HFFc6 (cell line): ENCODE measurements at regions not wholly inside any gene's neighbourhood (a gene's known extent, or its start where the extent isn't known, plus 50 kb on each side); places are given as distances from the start of the nearest gene placed in this dataset.
A peak's percentile ranks its signal among the peaks of the same experiment; 100 is the strongest.

Source experiments
- DNase-seq: peaks from one replicate; pipeline ENCODE4 v3.0.0-alpha.2; 2018
- H3K27ac Mint-ChIP-seq: 2 replicates; pipeline ENCODE4 v1.8.0; 2020; ENCODE audit warnings: mild to moderate bottlenecking, mixed read lengths
- H3K27me3 Mint-ChIP-seq: 2 replicates; pipeline ENCODE4 v1.8.0; 2021; ENCODE audit warnings: mild to moderate bottlenecking, moderate library complexity, mixed read lengths; ENCODE audit not compliant: insufficient read depth
- H3K36me3 Mint-ChIP-seq: 2 replicates; pipeline ENCODE4 v1.8.0; 2021; ENCODE audit warnings: low read depth, mixed read lengths
- H3K4me1 Mint-ChIP-seq: 2 replicates; pipeline ENCODE4 v1.8.0; 2020; ENCODE audit warnings: low read depth, mixed read lengths
- H3K4me3 Mint-ChIP-seq: 2 replicates; pipeline ENCODE4 v1.8.0; 2020; ENCODE audit warnings: mild to moderate bottlenecking, moderate library complexity, mixed read lengths
- H3K9me3 Mint-ChIP-seq: 2 replicates; pipeline ENCODE4 v1.8.0; 2020; ENCODE audit warnings: mild to moderate bottlenecking, mixed read lengths
- TF ChIP-seq, protein P1 (sequence below): fragments of 200-600 bp; sonication (generic); IDR thresholded peaks from 2 replicates; pipeline ENCODE4 v1.5.0; 2021; ENCODE audit warnings: antibody characterized with exemption, mild to moderate bottlenecking

DNA sequence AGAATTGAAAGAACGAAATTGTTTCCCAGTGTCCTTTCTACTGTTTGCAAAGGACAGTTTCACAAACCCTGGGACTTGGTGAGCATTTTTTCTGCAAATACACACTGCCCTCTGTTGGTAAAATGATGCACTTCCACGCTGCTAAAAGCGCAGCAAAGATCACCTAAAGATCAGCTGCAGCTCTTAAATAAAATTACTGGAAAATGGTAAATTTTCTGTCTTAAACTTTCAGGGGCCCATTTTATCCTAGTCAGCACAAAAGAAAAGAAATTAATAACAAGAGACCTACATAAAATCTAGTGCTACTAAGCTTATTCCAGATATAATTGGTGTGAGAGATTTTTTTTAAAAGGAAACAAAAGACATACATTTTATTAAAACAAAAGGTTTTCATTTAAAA is 566.0 kb downstream of the CAAP1 start:
- H3K4me3 Mint-ChIP-seq, result no peak overlapping the region
- peaks cover 38% of the 10 kb centered on the region; the same call in 1 of the 2 replicates for H3K4me1 Mint-ChIP-seq
- H3K36me3 Mint-ChIP-seq, result no peaks in the 10 kb centered on the region
- TF ChIP-seq, protein P1, sequence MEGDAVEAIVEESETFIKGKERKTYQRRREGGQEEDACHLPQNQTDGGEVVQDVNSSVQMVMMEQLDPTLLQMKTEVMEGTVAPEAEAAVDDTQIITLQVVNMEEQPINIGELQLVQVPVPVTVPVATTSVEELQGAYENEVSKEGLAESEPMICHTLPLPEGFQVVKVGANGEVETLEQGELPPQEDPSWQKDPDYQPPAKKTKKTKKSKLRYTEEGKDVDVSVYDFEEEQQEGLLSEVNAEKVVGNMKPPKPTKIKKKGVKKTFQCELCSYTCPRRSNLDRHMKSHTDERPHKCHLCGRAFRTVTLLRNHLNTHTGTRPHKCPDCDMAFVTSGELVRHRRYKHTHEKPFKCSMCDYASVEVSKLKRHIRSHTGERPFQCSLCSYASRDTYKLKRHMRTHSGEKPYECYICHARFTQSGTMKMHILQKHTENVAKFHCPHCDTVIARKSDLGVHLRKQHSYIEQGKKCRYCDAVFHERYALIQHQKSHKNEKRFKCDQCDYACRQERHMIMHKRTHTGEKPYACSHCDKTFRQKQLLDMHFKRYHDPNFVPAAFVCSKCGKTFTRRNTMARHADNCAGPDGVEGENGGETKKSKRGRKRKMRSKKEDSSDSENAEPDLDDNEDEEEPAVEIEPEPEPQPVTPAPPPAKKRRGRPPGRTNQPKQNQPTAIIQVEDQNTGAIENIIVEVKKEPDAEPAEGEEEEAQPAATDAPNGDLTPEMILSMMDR, result peak; percentile 92
- peak; percentile 72 for DNase-seq
- peaks cover 2% of the 10 kb centered on the region; the same call in 1 of the 2 replicates for H3K27me3 Mint-ChIP-seq
- no peaks in the 10 kb centered on the region for H3K9me3 Mint-ChIP-seq
- H3K27ac Mint-ChIP-seq, result no peak overlapping the region

DNA sequence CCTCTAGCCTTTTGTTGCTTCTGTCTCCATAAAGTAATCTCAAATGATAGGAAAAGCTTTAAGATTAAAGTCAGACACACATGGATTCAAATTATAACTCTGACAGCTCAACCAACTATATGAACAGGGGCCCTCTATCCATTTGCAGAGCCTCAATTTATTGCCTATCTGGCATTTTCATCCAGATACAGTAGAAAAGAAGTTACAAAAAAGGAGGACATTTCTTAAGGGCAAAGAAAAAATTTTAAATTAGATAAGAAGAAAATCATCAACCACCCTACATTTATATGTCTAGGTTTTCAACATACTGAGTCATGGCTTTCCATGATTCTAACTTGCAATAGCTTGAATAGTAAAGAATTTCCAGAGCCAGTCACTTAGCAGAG is 567.2 kb downstream of the CAAP1 start:
- Mint-ChIP-seq H3K9me3 (no peaks in the 10 kb centered on the region), H3K27ac (0 out of 2 replicates have a peak overlapping the region, but pooled peaks have one; percentile 47), H3K4me3 (no peak overlapping the region), H3K27me3 (peaks cover 2% of the 10 kb centered on the region; the same call in 1 of the 2 replicates), H3K36me3 (no peaks in the 10 kb centered on the region), H3K4me1 (peaks cover 38% of the 10 kb centered on the region; the same call in 1 of the 2 replicates)
- TF ChIP-seq, protein P1, result no peak
- DNase-seq, result no peak

DNA sequence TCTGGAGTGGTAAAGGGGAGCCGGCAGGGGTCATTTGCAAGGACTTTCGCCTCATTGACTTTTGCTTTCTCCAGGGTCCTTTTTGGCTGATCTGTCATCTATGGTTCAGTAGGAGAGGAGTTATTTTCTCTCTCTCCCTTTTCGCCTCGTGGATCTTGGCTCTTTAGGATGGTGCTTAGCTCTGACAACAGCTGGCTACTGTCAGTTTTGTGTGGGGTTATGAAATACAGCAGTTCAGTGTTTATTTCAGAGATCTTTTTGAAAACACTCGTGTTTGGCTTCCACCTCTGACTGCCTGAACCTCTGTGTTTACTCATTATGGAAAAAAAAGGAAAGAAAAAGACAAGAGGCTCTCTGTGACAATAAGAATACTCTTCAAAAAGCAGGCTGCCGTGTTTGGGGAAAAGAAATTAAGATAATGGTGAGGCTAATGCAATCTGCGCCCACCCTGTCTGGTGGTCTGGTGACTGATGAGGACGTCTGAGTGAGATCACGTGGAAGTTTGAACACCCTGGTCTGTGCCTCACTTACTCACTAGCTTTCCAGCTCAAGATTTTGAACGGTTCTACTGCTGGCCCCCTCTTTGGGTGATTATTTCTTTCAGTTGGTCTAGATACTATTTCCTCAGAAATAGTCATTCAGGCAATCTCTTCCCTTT is 567.7 kb downstream of the CAAP1 start:
- TF ChIP-seq, protein P1, result no peak
- Mint-ChIP-seq H3K27ac (peak overlapping the region; percentile 47; the same call in 1 of the 2 replicates), H3K27me3 (peaks cover 2% of the 10 kb centered on the region; the same call in 1 of the 2 replicates), H3K36me3 (no peaks in the 10 kb centered on the region), H3K4me3 (peak overlapping the region; percentile 17; the same call in 1 of the 2 replicates), H3K4me1 (peaks cover 38% of the 10 kb centered on the region; the same call in 1 of the 2 replicates), H3K9me3 (no peaks in the 10 kb centered on the region)
- DNase-seq, result no peak

DNA sequence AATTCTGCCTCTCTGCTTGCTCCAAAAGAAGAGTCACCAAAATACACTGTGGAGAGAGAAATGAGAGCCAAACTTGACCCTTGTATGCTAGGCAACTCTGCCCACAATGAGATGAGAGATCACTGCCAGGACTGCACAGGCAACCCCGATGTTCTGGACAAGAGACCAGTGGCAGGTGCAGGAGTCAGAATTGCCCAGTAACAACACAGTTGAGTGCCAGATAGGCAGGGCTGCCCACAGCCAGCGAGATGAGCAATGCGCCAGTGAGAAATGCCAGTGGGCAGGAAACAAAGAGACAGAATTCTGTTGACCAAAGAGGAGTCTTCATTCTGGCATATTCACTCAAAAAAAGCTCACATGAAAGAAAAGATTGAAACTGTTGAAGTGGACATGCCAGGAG is 570.7 kb downstream of the CAAP1 start:
- TF ChIP-seq, protein P1, result no peak
- H3K4me1 Mint-ChIP-seq, result peaks cover 34% of the 10 kb centered on the region; the same call in 1 of the 2 replicates
- no peaks in the 10 kb centered on the region for H3K9me3 Mint-ChIP-seq
- H3K36me3 Mint-ChIP-seq, result no peaks in the 10 kb centered on the region
- DNase-seq, result no peak
- no peak overlapping the region for H3K27ac Mint-ChIP-seq
- H3K4me3 Mint-ChIP-seq, result no peak overlapping the region
- H3K27me3 Mint-ChIP-seq, result peaks cover 2% of the 10 kb centered on the region; the same call in 1 of the 2 replicates

DNA sequence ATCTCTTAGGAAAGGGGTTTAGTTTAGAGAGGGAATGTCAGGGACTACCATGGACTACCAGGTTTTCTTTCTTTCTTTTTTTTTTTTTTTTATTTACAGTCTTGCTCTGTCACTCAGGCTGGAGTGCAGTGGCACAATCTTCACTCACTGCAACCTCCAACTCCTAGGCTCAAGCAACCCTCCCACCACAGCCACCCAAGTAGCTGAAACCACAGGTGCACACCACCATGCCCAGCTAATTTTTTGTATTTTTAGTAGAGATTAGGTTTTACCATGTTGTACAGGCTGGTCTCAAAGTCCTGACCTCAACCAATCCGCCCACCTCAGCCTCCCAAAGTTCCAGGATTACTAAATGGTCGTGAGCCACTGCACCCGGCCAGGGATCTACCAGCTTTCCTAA is 572.7 kb downstream of the CAAP1 start:
- TF ChIP-seq, protein P1, result no peak
- Mint-ChIP-seq H3K4me3 (no peak overlapping the region), H3K27me3 (no peaks in the 10 kb centered on the region), H3K27ac (no peak overlapping the region), H3K9me3 (no peaks in the 10 kb centered on the region), H3K4me1 (peaks cover 14% of the 10 kb centered on the region; the same call in 1 of the 2 replicates), H3K36me3 (no peaks in the 10 kb centered on the region)
- DNase-seq, result no peak
